HepG2 (cell line): ENCODE measurements at regions not wholly inside any gene's neighbourhood (a gene's known extent, or its start where the extent isn't known, plus 50 kb on each side); places are given as distances from the start of the nearest gene placed in this dataset.

ENCODE experiments used
- IRF2 ChIP-seq: IDR thresholded peaks from 2 replicates; pipeline ENCODE4 v1.6.1; 2018; ENCODE audit warnings: missing genetic modification reagents, missing compliant biosample characterization
- MIER2 ChIP-seq: IDR thresholded peaks from 2 replicates; pipeline ENCODE4 v1.6.1; 2016; ENCODE audit warnings: missing biosample characterization, missing genetic modification reagents
- ZNF318 ChIP-seq: sonication (generic); formaldehyde crosslinking; IDR thresholded peaks from 2 replicates; pipeline ENCODE4 v1.4.0; 2020; ENCODE audit warnings: mild to moderate bottlenecking, missing genetic modification reagents
- ZNF597 ChIP-seq: sonication (generic); formaldehyde crosslinking; IDR thresholded peaks from 2 replicates; pipeline ENCODE4 v1.5.0; 2020; ENCODE audit warnings: missing genetic modification reagents
- ZNF775 ChIP-seq: sonication (generic); formaldehyde crosslinking; IDR thresholded peaks from 2 replicates; pipeline ENCODE4 v1.4.0; 2020; ENCODE audit warnings: missing genetic modification reagents, mild to moderate bottlenecking, moderate library complexity, borderline replicate concordance

DNA sequence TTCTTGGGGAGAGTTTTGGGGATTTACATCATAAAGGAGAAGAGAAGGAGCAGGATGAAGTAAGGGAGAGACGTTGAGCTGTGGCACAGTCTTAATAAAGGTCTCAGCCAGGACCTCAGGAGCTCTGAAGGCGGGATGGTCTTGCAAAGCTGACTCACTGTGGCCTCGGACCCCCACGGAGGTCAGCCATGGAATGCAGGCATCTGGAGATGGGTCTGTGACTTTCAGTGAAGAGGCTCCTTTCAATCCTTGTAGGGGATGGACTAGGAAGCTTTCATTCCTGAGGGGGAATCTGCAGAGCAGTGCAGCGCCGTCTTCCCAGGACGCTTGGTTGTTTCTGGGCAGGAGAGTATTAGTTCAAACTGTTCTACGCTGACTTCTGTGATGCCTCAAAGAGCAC is 65.7 kb upstream of the BASP1 start (continued):
- no peak for TF ChIP-seq MIER2 (CRISPR knock-in tag)
- no peak for TF ChIP-seq ZNF318 (CRISPR knock-in tag)
- no peak for TF ChIP-seq ZNF775 (CRISPR knock-in tag)
- TF ChIP-seq ZNF597, result no peak
- TF ChIP-seq IRF2, result no peak
